8988T (cell line): ENCODE measurements at regions not wholly inside any gene's neighbourhood (a gene's known extent, or its start where the extent isn't known, plus 50 kb on each side); places are given as distances from the start of the nearest gene placed in this dataset.
"Not testable (repeated sequence)": the region's sequence is repeated elsewhere in the genome, so short reads cannot be mapped to it uniquely, and the experiment has no call there.

Experiments used
- DNase-seq: peaks from one replicate; pipeline ENCODE4 v3.0.0; 2011

DNA sequence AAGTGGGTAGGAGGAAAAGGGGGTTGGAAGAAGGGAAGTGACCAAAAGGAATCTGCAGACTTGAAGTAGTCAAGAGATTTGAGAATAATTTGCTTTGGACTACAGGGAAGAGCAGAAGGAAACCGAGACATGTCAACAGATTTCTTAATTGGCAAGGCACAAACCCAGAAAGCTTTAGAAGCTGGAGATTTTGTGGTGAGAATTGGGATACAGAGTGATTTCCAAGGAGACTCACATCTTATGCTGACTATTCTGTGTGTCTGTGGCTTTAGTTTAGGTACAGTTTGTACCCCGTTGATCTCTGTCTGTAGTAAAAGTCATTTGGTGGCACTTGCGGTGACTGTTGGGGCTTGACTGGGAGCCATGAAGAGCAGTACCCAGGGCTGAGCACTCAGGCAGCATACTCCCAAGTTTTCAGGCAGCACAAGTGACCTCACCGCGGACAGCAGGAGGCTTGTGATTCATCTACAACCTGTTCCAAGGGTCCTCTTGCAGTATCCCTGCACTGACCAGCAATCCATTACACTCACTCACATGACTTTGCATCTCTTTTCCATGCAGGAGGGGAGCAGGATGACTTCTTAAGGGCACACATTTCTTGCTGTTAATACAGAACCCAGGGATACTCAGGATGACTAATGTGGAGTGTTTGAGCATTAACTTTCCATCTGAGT is 97.1 kb upstream of the TNP1 start:
- no peak for DNase-seq

DNA sequence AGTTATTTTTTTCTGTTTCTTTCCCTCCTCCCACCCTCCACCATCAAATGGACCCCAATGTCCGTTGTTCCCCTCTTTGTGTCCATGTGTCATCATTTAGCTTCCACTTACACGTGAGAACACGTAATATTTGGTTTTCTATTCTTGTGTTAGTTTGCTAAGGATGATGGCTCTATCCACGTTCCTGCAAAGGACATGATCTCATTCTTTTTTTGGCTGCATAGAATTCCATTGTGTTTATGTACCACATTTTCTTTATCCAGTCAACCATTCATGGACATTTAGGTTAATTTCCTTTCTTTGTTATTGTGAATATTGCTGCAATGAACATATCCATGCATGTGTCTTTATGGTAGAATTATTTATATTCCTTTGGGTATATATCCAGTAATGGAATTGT is 91.3 kb upstream of the TNP1 start:
- no peak for DNase-seq

DNA sequence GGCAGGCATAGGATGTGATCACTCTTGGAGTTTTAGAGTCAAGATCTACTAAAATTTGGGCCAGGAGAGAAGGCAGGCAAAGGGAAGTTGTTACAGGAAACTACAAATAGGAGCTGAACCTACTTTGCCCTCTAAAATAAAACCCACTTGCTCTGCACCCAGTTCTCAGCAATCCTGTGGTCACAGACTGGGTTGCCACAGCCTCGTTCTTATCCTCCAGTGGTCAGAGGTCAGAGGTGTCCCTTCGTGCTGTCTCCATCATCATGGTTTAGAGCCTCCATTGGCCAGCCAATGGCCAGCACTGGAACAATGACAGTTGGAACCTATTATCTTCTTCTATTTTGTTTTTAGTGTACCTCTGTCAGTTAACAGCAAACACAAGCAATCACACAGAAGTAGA is 90.7 kb upstream of the TNP1 start:
- DNase-seq = no peak

DNA sequence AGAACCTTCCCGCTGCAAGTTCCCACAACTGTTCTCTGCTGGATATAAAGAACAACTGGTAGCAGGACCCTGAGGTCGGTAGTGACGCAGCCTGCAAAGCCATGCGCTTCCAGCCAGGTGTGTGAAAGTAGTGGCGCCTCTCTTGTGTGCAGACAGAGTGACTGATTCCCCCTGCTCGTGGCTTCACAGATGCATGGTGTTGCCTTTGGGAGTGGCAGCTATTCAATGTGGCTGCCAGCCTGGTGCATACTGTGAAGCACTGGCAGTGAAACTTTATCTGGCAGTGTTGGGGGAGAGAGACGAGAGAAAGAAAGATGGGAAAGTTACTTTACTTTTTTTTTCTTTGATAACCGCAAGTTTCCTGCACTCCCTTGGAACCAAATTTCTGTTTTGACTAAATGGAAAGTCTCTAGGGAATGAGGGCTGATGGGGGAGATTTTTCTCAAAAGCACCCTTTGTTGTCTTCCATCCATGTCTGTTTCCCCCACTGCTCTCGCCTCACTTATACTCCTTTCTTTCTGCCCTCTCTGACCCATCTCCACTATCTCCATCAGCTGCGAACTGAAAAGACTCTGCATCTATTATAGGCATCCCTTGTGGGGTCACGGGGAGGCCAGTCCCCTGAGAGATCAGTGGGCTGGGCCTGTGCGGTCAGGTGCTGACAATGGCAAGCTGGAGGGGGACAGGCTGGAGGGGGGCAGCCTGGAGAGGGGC is 90.0 kb upstream of the TNP1 start:
- DNase-seq = no peak

DNA sequence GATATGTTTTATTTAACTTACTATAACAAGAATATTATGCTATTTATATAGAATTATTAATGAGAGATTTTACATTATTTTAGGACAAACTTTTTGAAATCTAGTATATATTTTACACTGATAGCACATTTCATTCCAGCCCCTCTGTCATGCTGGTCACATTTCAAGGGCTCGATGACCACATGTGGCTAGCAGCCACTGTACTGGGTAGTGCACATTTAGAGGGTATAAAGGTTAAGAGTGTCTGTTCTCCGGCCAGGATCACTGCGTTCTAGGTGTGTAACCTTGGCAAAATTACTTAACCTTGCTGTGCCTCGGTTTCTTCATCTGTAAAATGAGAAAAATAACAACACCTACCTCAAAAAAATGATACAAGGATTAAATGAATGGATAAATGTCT is 87.2 kb upstream of the TNP1 start:
- DNase-seq = no peak

DNA sequence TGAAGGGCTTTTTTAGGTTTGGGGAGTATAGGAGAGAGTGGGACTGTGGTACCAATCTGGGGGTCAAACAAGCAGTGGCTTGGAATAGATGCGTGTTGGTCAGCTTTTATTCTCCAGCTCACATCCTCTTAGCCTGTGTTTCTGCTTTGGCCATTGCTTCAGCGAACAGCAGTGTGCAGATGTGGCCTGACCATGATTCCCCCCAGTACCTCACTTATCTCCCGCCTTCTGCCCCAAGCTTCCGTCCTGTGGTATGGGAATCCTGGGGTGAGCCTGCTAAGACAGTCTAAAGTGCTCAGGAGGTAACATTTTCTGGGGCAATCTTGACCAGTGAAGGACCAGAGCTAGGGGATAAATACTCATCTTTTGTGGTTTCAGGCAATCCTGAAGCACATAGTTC is 84.9 kb upstream of the TNP1 start:
- DNase-seq = no peak

DNA sequence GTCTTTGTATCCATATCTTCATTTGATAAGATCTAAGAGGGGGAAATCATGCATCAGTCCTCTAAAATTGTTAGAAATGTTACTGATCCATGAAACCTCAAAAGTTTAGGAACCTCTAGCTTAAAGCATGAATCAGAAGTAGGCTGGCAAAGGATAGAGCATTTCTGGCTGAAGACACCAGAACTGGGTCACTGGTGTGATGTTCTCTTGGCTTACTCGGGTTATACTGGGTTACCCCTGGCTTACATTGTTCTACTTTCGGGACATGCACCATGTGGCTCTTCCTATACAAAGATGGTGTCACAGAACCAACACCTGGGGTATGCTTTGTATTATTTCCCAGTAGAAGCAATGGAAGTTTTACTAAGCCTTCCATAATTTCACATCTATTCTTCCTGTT is 83.2 kb upstream of the TNP1 start:
- no peak for DNase-seq

DNA sequence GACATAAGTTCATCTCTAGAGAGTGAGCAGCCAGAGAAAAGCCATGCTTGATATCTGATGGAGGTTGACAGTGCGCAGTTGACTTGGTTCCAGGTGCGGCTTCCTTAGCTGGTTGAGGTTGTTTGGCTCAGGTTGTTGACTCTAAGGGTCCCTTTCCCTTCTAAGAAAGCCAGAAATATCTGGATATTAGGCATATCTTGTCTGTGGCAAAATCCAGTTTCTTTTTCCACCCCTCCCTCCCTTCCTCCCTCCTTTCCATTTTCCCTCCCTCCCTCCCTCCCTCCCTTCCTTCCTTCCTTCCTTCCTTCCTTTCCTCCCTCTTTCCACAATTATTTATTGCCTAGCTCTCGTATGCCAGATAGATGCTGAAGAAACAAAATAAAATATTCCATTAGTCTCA is 82.6 kb upstream of the TNP1 start:
- DNase-seq = no peak

DNA sequence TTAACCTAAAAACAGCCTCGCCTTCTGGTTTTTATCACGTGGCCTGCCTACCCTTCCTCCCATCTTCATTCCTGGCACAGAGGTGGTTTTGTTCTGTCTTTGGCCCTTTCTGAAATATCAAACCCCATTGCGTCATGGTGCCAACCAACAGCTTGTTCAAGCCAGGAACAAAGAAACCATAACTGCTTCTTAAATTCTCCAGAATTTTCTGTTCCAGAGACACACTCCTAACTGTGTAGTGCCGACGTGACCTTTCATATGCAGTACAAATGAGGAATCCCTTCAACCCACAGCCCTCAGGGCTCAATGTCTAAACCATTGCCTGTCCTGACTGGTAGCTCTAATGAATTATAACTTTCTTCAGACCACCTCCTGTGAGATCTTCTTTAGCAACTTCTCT is 82.2 kb upstream of the TNP1 start:
- DNase-seq = no peak

DNA sequence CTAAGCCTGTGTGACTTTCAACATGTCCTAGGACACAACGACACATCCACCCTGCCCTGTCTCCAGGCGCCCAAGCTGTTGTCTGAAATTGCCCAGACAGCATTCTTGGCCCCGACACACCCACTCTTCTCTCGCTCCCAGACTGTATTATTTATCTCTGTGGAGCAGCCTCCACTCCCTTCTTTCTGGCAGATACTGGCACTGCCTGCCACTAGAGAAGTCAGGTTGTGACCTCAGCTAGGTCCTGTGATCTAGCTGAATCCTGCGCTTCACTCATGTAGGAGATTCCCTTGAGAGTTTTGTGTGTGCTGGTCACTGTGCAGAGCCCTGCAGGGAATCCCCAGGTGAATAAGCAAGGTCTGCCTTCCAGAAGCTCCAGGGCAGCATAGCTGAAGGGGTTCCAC is 77.1 kb upstream of the TNP1 start:
- DNase-seq = no peak

DNA sequence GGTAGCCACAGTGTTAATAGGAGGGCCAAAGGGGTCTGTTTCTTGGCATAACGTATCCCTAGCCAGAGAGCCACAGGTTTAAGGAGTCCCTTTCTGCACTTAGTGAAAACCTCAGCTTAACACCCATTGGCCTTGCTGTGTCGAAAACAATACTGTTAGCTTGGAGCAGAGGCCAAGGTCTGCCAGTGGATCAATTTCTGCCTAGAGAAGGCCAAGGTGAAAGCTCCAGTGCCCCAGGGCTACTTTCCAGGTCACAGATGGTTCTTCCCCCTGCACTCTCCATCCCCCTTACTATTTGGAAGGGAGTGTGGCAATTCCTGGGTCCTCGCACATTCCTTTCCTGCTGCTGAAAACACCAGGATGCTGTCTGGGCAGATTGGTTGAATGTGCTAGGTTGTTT is 74.8 kb upstream of the TNP1 start:
- no peak for DNase-seq

DNA sequence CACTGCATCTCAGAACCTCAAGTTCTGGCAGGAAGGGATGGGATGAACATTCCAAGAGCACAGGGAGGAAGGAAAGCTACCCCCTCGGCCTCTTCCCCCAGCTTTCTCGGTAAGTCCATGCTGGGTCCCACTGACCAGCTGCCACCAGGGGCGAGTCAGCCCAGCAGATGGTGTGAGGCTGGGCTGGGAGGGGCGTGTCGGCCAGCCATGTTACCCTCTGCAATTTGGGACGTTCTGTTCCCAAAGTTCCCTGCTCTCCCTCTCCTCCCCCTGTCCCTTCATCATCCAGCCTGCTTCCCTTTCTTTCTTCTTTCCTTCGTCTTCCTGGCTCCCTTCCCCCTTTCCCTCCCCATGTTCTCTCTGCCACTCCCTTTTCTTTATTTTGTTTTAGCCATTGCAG is 74.3 kb upstream of the TNP1 start:
- DNase-seq = no peak

DNA sequence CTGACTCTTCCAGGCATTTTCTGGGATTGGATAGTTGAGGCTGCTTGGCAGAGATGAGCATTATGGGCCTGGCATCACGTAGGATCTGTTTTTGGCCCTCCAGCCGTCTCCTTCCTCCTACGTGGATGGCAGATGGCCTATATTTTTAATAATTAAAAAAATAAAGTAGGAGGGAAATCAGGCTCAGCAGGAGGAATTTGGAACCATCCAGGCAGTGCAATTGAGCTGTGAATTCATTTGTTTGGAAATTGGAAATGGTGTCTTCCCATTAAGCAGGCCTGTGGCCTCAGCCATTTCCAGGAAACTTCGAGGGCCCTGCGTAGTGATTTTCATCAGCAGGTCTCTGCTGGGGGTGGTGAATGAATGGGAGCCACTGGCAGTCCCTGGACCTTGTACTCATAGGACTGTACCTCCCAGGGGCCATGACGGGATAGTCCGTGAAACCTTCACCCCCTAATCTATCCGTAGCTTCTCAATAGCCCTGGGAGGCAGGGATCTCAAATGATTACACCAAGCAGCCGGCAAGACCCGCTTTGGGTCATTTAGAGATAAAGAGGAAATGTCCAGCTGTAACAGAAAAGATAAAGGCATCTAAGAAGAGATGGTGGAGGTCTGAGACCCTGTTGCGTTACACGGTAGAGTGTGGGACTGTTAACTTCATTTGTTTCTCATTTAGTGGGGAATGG is 73.1 kb upstream of the TNP1 start:
- no peak for DNase-seq

DNA sequence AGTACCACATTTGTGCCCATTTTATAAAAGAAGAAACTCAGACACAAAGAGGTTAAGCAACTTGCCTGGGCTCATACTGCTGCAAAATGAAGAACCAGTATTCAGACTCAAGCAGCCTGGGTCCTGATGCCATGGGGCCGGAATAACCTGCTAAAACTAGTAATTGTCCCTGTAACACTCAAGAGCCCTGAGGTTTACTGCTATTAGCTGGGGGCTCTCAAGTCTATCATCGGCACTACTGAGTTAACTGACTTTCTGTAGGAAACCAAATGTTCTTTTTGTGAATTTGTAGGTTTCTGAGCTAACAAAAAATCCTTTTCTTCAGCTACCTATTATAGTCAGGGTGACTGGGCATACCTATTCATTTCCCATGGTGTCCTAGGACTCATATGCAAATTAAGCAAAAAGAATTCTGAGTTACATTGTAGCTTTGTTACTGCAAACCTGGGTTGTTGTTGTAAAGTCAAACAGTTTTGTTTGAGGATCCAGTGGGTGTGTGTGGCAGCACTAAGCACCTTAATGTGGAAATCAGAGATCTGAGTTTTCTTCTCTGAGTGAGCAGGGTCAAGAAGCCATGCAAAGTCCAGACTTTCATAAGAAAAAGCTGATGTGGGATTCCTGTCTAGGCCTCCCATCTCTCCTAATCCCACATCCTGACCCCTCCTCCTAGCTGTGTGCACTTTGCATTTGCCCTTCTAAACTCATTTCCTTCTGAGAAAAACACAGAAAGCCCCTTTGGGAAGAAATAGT is 72.4 kb upstream of the TNP1 start:
- DNase-seq = no peak

DNA sequence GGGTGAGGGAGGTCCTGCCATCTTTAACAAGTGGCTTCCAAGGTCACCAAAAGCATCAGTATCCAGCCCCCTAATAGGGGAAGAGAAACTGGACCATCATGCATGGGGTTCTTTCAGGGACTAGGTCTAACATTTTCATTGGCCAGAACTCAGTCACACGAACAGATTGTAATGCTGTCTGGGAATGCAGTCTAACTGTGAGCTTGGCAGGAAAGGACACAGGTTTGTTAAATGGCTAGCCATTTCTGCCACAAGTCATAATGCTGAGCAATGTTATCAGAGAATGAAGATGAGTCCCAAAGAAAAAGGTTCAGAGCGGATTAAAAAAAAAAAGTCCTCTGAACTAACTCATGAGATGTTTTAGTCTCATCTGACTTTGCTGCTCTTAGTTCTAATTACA is 70.9 kb upstream of the TNP1 start:
- DNase-seq = no peak

DNA sequence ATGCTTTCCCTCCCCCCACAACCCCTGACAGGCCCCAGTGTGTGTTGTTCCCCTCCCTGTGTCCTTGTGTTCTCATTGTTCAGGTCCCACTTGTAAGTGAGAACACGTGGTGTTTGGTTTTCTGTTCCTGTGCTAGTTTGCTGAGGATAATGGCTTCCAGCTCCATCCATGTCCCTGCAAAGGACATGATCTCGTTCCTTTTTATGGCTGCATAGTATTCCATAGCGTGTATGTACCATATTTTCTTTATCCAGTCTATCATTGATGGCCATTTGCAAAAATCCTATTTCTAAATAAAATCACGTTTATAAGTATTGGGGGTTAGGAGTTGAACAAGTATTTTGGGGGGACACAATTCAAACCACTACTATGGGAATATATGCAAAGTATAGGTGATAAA is 69.5 kb upstream of the TNP1 start:
- not testable (repeated sequence) for DNase-seq

DNA sequence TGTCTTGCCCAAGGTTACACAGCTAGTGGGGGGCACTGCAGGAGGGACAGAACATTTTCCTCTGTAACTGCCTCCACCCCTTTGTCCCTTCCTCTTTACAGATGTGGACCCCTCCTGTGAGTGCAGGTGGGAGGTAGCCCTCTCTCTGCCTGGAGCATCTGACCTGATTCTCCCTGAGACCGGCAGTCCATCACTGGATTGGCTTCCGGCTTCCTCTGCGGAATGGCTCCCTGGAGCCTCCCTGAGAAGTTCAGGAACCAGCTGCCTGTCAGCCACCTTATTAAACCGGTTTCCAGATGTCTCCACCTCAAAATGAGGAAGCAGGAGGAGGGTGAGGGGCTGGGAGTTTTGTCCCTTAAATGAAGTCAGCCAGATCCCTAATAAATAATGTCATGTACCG is 67.3 kb upstream of the TNP1 start:
- DNase-seq = no peak

DNA sequence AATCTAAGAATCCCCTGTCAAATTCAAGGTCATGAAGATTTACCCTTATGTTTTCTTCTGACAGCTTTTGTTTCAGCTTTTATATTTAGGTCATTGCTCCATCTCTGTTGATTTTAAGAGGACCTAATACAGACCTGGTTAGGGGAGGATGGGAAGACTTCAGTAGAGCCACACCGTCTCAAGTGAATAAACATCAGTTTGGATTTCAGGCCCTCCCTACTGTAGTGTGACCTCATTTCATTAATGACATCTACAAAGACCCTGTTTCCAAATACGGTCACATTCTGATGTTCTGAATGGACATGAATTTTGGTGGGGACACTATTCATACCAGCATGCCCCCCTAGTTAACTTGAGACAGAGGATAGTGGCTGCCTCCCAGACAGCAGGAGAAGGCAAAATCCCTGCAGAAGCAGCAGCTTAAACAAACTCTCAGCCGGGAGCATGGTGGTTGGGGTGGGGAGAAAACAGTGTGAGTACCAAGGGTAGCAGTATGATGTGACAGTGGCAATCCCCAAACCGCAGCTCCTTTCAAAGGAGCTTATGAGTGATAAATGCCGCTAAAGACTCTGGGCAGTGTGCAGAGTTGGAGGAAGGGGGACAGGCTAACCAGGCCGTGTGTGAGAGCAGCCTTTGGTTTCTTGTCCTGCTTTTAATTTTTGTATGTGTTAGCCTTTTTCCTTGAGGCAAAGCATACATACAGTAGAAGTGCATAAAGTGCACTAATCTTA is 65.9 kb upstream of the TNP1 start:
- no peak for DNase-seq

DNA sequence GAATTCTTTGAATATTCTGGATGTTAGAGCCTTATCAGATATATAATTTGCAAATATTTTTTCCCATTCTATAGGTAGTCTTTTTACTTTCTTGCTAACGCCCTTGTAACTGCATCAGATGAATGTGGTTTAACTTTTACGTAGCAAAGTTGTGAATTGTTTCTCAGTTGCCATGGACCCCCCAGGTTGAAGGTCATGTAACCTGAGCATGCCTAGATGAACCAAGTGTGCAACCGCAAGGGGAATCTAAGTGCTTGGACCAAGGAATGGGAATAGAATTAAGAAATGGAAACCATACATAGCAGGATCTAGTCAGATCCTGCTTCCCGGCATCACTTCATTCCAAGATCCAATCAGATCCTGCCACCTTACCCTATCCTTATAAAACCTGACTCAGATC is 65.1 kb upstream of the TNP1 start:
- no peak for DNase-seq

DNA sequence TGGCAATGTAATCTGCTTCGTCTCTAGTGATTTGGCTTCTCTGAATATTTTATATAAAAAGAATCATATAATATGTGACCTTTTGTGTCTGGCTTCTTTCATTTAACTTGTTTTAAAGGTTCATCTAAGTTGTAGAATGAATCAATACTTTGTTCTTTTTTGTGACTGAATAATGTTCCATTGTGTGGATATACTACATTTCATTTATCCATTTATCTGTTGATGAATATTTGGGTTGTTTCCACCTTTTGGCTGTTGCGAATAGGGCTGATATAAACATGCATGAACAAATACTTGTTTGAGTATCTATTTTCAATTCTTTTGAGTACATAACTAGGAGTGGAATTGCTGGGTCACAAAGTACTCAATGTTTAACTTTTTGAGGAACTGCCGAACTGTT is 63.8 kb upstream of the TNP1 start:
- no peak for DNase-seq

DNA sequence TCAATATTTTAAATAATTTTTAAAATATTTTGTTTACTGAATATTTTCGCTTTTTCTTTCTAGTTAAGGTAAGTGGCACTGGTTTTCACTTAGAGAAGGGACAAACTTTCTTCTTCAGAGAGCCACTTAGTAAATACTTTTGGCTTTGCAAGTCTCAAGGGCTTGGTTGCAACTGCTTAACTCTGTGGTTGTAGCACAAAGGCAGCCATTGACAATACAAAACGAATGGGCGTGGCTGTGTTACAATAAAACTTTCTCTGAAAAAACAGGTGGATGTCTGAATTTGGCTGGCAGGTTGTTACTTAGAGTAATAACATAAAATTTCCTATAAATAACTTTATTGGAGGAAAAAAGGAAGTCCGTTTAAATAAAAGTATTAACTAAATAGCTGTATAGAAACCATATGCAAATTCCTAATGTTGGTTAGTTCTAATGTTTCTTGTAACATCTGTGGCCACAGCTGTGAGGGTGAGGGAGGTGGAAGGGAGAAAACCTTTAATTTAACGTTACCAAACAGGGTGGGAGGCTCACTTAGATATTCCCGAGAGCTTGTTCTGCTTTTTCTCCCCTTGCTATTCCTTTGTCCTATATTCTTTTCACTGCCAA is 62.4 kb upstream of the TNP1 start:
- no peak for DNase-seq

DNA sequence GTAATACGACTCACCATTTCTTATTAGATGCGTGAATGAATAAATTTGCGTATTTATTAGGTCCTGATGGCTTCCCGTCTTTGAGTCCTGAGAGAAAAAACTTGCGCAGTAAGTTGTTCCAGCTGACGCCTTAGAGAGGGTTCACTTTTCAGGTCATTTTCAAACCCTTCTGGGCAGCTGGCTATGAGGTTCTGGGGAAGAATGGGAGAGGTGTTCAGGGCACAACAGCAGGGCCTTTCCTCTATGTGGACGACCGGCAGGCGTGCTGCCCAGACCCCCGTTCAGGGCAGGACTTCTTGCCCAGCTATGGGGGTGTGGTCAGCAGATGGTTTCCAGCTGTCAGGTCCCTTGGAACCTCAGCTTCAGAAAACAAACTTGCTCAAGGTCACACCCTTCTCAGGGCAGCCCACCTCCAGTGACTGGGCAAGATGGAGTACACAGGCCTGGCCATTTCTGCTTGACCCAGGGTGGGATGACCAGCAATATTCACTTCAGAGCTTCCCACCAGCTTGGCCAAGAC is 61.1 kb upstream of the TNP1 start:
- no peak for DNase-seq
